Nephron (organoid): ENCODE measurements at regions not wholly inside any gene's neighbourhood (a gene's known extent, or its start where the extent isn't known, plus 50 kb on each side); places are given as distances from the start of the nearest gene placed in this dataset.

Source experiments
- H3K27ac Mint-ChIP-seq, 3 experiments: 2 replicates each; pipeline ENCODE4 v1.8.0; 2020; ENCODE audit warnings: mixed read lengths in 3 of 3, mild to moderate bottlenecking in 2 of 3, moderate library complexity in 1 of 3
- H3K27me3 Mint-ChIP-seq: 2 replicates; pipeline ENCODE4 v1.8.0; 2021; ENCODE audit warnings: low read depth, mild to moderate bottlenecking, moderate library complexity, mixed read lengths
- H3K36me3 Mint-ChIP-seq: 2 replicates; pipeline ENCODE4 v1.8.0; 2020; ENCODE audit warnings: low read depth, mixed read lengths
- H3K4me1 Mint-ChIP-seq: 2 replicates; pipeline ENCODE4 v1.8.0; 2020; ENCODE audit warnings: mixed read lengths
- H3K4me3 Mint-ChIP-seq, 3 experiments: 2 replicates each; pipeline ENCODE4 v1.8.0; 2020; ENCODE audit warnings: mild to moderate bottlenecking in 3 of 3, mixed read lengths in 3 of 3, moderate library complexity in 2 of 3
- H3K9me3 Mint-ChIP-seq: 2 replicates; pipeline ENCODE4 v1.8.0; 2020; ENCODE audit warnings: mixed read lengths
- TF ChIP-seq, protein P1 (sequence below), 3 experiments: fragments of 200-600 bp; sonication (generic); IDR thresholded peaks; one replicate each; pipeline ENCODE4 v1.5.0; 2021; ENCODE audit warnings: antibody characterized with exemption in 3 of 3; ENCODE audit not compliant: unreplicated experiment in 3 of 3

DNA sequence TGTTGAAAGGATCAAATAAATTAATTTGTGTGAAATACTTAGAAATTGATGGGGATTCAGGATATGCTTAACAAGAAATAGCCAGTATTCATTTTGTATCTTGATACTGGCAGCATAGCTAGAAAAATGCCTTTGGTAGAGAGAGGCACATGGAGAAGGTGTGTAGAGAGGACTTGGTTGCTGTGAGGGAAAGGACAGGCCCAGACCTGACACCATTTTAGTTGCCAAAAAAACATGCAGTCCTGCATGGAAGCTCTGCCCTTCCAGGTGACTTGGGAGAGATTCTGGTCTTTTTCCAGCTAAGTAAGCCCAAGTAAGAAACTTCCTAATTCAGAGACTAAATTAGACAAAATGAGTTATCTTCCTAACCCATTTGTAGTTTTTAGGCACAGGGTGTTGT is 335.0 kb downstream of the RFC3 start:
- H3K36me3 Mint-ChIP-seq: no peaks in the 10 kb centered on the region
- peaks cover 14% of the 10 kb centered on the region for H3K4me1 Mint-ChIP-seq
- no peaks in the 10 kb centered on the region for H3K9me3 Mint-ChIP-seq
- peaks cover 13% of the 10 kb centered on the region for H3K27me3 Mint-ChIP-seq
- no peak overlapping the region for H3K27ac Mint-ChIP-seq
- TF ChIP-seq, protein P1, sequence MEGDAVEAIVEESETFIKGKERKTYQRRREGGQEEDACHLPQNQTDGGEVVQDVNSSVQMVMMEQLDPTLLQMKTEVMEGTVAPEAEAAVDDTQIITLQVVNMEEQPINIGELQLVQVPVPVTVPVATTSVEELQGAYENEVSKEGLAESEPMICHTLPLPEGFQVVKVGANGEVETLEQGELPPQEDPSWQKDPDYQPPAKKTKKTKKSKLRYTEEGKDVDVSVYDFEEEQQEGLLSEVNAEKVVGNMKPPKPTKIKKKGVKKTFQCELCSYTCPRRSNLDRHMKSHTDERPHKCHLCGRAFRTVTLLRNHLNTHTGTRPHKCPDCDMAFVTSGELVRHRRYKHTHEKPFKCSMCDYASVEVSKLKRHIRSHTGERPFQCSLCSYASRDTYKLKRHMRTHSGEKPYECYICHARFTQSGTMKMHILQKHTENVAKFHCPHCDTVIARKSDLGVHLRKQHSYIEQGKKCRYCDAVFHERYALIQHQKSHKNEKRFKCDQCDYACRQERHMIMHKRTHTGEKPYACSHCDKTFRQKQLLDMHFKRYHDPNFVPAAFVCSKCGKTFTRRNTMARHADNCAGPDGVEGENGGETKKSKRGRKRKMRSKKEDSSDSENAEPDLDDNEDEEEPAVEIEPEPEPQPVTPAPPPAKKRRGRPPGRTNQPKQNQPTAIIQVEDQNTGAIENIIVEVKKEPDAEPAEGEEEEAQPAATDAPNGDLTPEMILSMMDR (IDR thresholded peaks at IDR 0.05; ENCODE audit: unreplicated experiment in 3 of 3): no peak
- H3K4me3 Mint-ChIP-seq: no peak overlapping the region

DNA sequence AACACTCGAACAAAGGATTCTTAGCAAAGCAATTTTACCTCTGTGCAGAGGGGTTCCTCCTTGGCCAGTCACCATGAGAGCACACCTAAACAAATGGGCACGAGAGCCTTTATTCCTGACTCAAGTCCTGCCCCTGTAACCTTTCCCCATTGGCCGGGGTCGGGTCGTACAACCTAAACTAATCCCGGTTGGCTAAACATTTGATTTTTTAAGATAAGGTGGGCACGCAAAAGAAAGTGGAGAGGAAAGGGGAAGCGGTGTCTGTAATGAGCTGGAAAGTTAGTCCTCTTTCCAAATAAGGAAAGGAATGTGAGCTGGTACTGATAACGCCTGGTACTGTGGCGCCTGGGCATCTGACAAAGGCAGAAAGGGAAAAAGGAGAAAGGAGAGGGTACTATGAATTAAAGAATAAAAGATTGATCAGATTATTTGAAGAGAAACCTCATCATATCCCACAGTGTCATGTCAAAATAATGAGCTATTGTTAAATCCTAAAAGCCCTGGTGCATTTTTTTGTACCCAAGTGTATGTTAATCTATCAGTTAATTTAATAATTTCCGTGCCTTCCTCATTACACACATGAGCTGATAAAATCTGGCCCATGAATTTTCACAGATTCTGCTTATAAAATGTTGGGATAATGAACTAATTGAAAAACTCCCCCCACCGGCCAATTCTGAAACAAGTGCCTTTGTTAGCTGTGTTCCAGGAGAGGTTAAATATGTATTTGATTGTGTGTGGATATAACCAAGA is 335.7 kb downstream of the RFC3 start:
- peaks cover 14% of the 10 kb centered on the region for H3K4me1 Mint-ChIP-seq
- no peak overlapping the region for H3K4me3 Mint-ChIP-seq
- TF ChIP-seq, protein P1 (IDR thresholded peaks at IDR 0.05; ENCODE audit: unreplicated experiment in 3 of 3): no peak
- no peaks in the 10 kb centered on the region for H3K36me3 Mint-ChIP-seq
- no peak overlapping the region for H3K27ac Mint-ChIP-seq
- no peaks in the 10 kb centered on the region for H3K9me3 Mint-ChIP-seq
- peaks cover 14% of the 10 kb centered on the region for H3K27me3 Mint-ChIP-seq

DNA sequence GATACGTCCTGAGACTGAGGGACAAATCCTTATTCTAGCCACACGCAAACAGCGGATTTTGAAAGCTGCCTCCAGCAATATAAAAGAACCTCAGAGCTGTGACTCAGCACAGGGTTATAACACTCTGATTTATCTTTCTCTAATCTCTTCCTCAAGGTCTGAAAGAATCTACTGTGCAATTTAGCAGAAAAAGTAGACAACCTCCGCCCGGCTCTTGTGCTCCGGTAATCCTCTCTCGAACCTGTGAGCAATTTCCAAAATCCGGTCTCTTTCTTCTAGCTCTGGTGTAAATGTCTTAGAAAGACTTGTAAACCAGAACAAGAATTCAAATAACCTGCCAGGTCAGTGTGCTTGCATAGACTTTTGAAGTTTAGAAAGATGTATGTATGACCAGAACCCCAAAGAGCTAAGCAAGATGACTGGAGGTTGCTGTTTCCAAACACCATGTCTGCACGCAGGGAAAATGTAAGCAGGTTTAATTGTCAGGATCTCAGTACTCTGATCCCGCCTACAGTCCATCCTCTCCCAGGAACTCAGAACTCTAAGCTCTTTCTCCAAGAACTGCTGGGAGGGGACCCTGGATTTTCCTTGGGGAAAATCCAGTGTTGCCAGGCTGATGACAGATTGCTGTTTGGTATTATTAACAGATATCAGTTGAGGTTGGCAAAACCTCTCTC is 338.1 kb downstream of the RFC3 start:
- Mint-ChIP-seq H3K27ac (no peak overlapping the region), H3K36me3 (no peaks in the 10 kb centered on the region), H3K4me3 (no peak overlapping the region), H3K4me1 (peaks cover 14% of the 10 kb centered on the region), H3K9me3 (peaks cover 3% of the 10 kb centered on the region), H3K27me3 (peaks cover 14% of the 10 kb centered on the region)
- TF ChIP-seq, protein P1 (IDR thresholded peaks at IDR 0.05; ENCODE audit: unreplicated experiment in 3 of 3): no peak

DNA sequence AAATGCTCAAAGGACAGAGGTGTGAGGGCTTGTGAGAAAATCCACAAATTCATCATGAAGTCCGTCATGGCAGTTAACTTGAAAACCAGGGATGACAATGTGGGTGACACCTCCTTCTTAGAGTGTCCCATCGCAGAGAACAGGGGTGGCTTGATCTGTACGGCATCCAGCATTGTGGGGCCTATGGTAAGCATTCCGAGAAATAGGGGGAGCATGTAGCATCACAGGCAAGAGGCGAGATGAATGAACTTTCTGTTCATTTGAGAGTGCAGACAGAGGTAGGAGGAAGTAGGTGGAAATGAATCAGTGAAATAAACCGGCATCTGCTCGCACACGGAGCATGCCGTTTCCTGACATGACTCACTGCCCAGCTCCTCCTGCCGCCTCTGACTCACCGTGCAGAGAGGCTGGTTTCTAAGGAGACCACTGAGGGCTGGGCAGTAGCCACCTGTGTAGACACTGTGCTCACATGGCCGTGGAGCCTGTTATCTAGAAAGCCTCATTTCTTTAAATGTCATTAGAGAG is 339.0 kb downstream of the RFC3 start:
- peaks cover 18% of the 10 kb centered on the region for H3K4me1 Mint-ChIP-seq
- peak overlapping the region in 1 of 3 experiments; percentile 1 for H3K27ac Mint-ChIP-seq

DNA sequence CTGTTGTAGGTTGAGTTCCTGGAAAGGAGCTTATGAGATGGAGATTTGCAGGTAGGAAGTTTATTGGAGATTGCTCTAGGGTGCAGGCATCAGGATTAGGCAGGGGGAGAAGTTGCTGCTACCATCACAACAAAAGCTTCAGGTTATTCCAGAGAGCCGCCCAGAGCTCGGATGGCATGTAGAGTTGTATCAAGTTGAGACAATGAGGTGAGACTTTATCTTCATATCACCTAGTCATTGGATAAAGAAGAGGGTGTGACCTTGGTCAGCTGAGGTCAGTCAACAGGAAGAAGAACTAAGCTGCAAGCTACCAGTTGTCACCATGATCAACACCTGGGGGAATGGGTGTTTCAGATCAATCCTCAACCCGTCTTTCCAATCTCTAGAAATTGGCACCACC is 342.0 kb downstream of the RFC3 start:
- H3K27ac Mint-ChIP-seq: no peak overlapping the region
- TF ChIP-seq, protein P1 (IDR thresholded peaks at IDR 0.05; ENCODE audit: unreplicated experiment in 3 of 3): no peak

More for the DNA sequence above, 339.0 kb downstream of the RFC3 start:
- no peak overlapping the region for H3K4me3 Mint-ChIP-seq
- no peaks in the 10 kb centered on the region for H3K36me3 Mint-ChIP-seq
- peaks cover 3% of the 10 kb centered on the region for H3K9me3 Mint-ChIP-seq
- TF ChIP-seq, protein P1 (IDR thresholded peaks at IDR 0.05; ENCODE audit: unreplicated experiment in 3 of 3): no peak
- peaks cover 14% of the 10 kb centered on the region for H3K27me3 Mint-ChIP-seq

More for the DNA sequence above, 342.0 kb downstream of the RFC3 start:
- Mint-ChIP-seq H3K9me3 (peaks cover 3% of the 10 kb centered on the region), H3K27me3 (peaks cover 14% of the 10 kb centered on the region), H3K36me3 (no peaks in the 10 kb centered on the region), H3K4me1 (peaks cover 32% of the 10 kb centered on the region), H3K4me3 (no peak overlapping the region)
